ENCODE measurements at regions not wholly inside any gene's neighbourhood (a gene's known extent, or its start where the extent isn't known, plus 50 kb on each side); places are given as distances from the start of the nearest gene placed in this dataset.

GRCh38 chr9:84513473-84513872 is 156.1 kb upstream of the NTRK2 start (continued):
- no peak for TF ChIP-seq REST (IDR thresholded peaks at IDR 0.05; ENCODE audit: low read depth)

- Histone ChIP-seq H3K9me3 (ENCODE audit: control insufficient read depth in 1 of 2, insufficient read depth in 1 of 2, low read depth in 1 of 2, low read length in 2 of 2) (no peaks in the 10 kb centered on the region), H3K4me3 (replicated peaks in 1 of 2; ENCODE audit: low read depth in 1 of 2, low read length in 2 of 2) (no peak overlapping the region), H4K20me1 (ENCODE audit: insufficient read depth) (no peaks in the 10 kb centered on the region), H3K27me3 (ENCODE audit: insufficient read depth, low read length) (no peaks in the 10 kb centered on the region), H3K27ac (ENCODE audit: low read depth, low read length) (no peak overlapping the region), H3K36me3 (ENCODE audit: control insufficient read depth in 1 of 2, insufficient read depth in 2 of 2, low read length in 2 of 2) (no peaks in the 10 kb centered on the region), H3K4me1 (ENCODE audit: control insufficient read depth in 1 of 2, insufficient read depth in 2 of 2, low read length in 2 of 2) (no peaks in the 10 kb centered on the region), H3K4me2 (ENCODE audit: low read length) (no peak overlapping the region), H3K9me2 (ENCODE audit: insufficient read depth) (no peaks in the 10 kb centered on the region), H3K79me2 (ENCODE audit: insufficient read depth, low read length) (no peaks in the 10 kb centered on the region), H3K9ac (ENCODE audit: low read length) (no peak overlapping the region), H2AFZ (ENCODE audit: low read depth, low read length, poor library complexity, severe bottlenecking) (no peak overlapping the region)
- no peak for DNase-seq (ENCODE audit: low read depth, low spot score)
- CTCF ChIA-PET, result no interaction called here
- no TSS peak for BruUV-seq (replicated peaks)
- intact Hi-C loops (cut with micrococcal nuclease), result no loop called here
- RAD21 ChIA-PET (ENCODE audit: low non-redundant PET in 1 of 2, low total read pairs in 2 of 2, uncharacterized antibody in 2 of 2, unreplicated experiment in 2 of 2), result no interaction called here
- POLR2A ChIA-PET, result no interaction called here
- ATAC-seq, result no peak
- TF ChIP-seq SRF (IDR thresholded peaks at IDR 0.05; ENCODE audit: low read depth) (no peak), POLR2A (IDR thresholded peaks at IDR 0.05; ENCODE audit: borderline replicate concordance, extremely low read depth, insufficient read depth, insufficient read length) (no peak), EZH2 (IDR thresholded peaks at IDR 0.05) (no peak), RAD21 (IDR thresholded peaks at IDR 0.05; ENCODE audit: low read depth) (no peak), SP1 (IDR thresholded peaks at IDR 0.05; ENCODE audit: low read depth) (no peak), FOSL1 (IDR thresholded peaks at IDR 0.05; ENCODE audit: low read depth) (no peak), EGR1 (IDR thresholded peaks at IDR 0.05; ENCODE audit: low read depth) (no peak), JUND (IDR thresholded peaks at IDR 0.05) (no peak), TCF7L2 (IDR thresholded peaks at IDR 0.05; ENCODE audit: borderline replicate concordance, extremely low read depth, insufficient read depth, insufficient read length) (no peak), MAX (IDR thresholded peaks at IDR 0.05) (no peak), SIN3A (IDR thresholded peaks at IDR 0.05; ENCODE audit: low read depth) (no peak)
Observed at GRCh38 chr9:84513979-84514378, 155.6 kb upstream of the NTRK2 start.

Data from HCT116 (cell line).